AG04450 (cell line): ENCODE measurements at regions not wholly inside any gene's neighbourhood (a gene's known extent, or its start where the extent isn't known, plus 50 kb on each side); places are given as distances from the start of the nearest gene placed in this dataset.

Source experiments
- CTCF ChIA-PET: fragments of 300-600, 350-600 bp; formaldehyde crosslinking; extraction: SDS; loops from one replicate; lab custom pipeline; 2022; ENCODE audit warnings: antibody characterized with exemption, inconsistent platforms; lab: Charles Lee
- POLR2A ChIA-PET: fragments of 350-600 bp; formaldehyde crosslinking; extraction: SDS; loops from one replicate; lab custom pipeline; 2021; ENCODE audit warnings: antibody characterized with exemption, inconsistent platforms; lab: Yijun Ruan, JAX
- DNase-seq: peaks from one replicate; pipeline ENCODE4 v3.0.0-alpha.2; 2011; ENCODE audit warnings: low read depth, low spot score
- H3K27ac ChIP-seq: one replicate; pipeline ENCODE4 v1.5.1; 2012; ENCODE audit warnings: low read depth, low read length, control low read depth
- H3K27me3 ChIP-seq: one replicate; pipeline ENCODE4 v1.6.0; 2012; ENCODE audit warnings: low read length; ENCODE audit not compliant: control insufficient read depth, insufficient read depth
- H3K4me3 ChIP-seq: 2 replicates; pipeline ENCODE4 v1.5.1; 2011; ENCODE audit warnings: mild to moderate bottlenecking, low read depth, low read length, control low read depth
- H3K9me3 ChIP-seq: 2 replicates; pipeline ENCODE4 v1.5.1; 2012; ENCODE audit warnings: low read length; ENCODE audit not compliant: control insufficient read depth, insufficient read depth
- CTCF ChIP-seq: IDR thresholded peaks from 2 replicates; pipeline ENCODE4 v1.5.1; 2011; ENCODE audit warnings: low read depth, low read length, control low read depth, inconsistent platforms

- H3K27me3 ChIP-seq = no peaks in the 10 kb centered on the region
- H3K4me3 ChIP-seq = no peak overlapping the region
- TF ChIP-seq CTCF = no peak
- no peak for DNase-seq
- peaks cover 4% of the 10 kb centered on the region; the same call in 1 of the 2 replicates for H3K9me3 ChIP-seq
- POLR2A ChIA-PET = no interaction called here
- CTCF ChIA-PET = interaction anchor here (0.8 kb wide), 1 partner anchor 415 kb away, joined by 3 read pairs; no protein-coding TSS in a partner anchor
- H3K27ac ChIP-seq = no peak overlapping the region
Observed at GRCh38 chr11:95565724-95566141, 223.8 kb downstream of the FAM76B start.

GRCh38 chr11:95563859-95564258 lies 225.7 kb downstream of the FAM76B start:
- CTCF ChIA-PET = interaction anchor here (0.5 to 0.6 kb wide), 2 partner anchors 43 to 491 kb away, joined by 3 read pairs; no protein-coding TSS in a partner anchor
- Histone ChIP-seq H3K27ac (no peak overlapping the region), H3K27me3 (no peaks in the 10 kb centered on the region), H3K4me3 (no peak overlapping the region), H3K9me3 (no peaks in the 10 kb centered on the region)
- no peak for TF ChIP-seq CTCF
- POLR2A ChIA-PET = no interaction called here
- DNase-seq = no peak

DNA sequence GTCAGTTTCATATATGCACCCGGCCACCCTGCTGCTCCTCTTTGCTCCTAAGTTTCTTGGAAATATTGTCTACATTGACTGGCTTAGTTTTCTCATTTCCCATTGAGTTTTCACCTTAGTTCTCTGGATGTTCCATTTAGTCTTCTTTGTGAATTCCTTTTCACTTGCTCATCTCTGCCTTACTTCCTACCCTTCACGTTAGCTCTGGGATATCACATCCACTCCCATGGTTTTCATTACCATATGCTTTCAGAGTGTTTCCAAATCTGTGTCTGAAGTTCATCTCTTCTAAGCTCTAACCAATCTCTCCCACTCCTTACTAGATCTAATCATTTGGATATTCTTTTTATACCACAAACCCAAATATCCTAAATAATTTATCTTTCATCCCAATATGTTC lies 226.4 kb downstream of the FAM76B start:
- DNase-seq = no peak
- Histone ChIP-seq H3K9me3 (no peaks in the 10 kb centered on the region), H3K27me3 (no peaks in the 10 kb centered on the region), H3K27ac (no peak overlapping the region), H3K4me3 (no peak overlapping the region)
- ChIA-PET CTCF (interaction anchor here (1.5 kb wide), 1 partner anchor 18 kb away, joined by 4 read pairs; no protein-coding TSS in a partner anchor), POLR2A (no interaction called here)
- TF ChIP-seq CTCF = no peak

- ChIA-PET CTCF (interaction anchor here (1.5 kb wide), 1 partner anchor 18 kb away, joined by 4 read pairs; no protein-coding TSS in a partner anchor), POLR2A (no interaction called here)
- no peak for DNase-seq
- H3K4me3 ChIP-seq = no peak overlapping the region
- no peaks in the 10 kb centered on the region for H3K27me3 ChIP-seq
- no peak overlapping the region for H3K27ac ChIP-seq
- H3K9me3 ChIP-seq = no peaks in the 10 kb centered on the region
- no peak for TF ChIP-seq CTCF
Observed at GRCh38 chr11:95562196-95562921, 227.2 kb downstream of the FAM76B start.

GRCh38 chr11:95559899-95560298 lies 229.7 kb downstream of the FAM76B start:
- no peak for TF ChIP-seq CTCF
- ChIA-PET CTCF (no interaction called here), POLR2A (no interaction called here)
- Histone ChIP-seq H3K27me3 (no peaks in the 10 kb centered on the region), H3K9me3 (no peaks in the 10 kb centered on the region), H3K27ac (no peak overlapping the region), H3K4me3 (no peak overlapping the region)
- no peak for DNase-seq
